ENCODE measurements at regions not wholly inside any gene's neighbourhood (a gene's known extent, or its start where the extent isn't known, plus 50 kb on each side); places are given as distances from the start of the nearest gene placed in this dataset.

GRCh38 chr22:48736593-48737460, 1090.8 kb downstream of the BRD1 start:
- H3K4me2 ChIP-seq (ENCODE audit: low read depth, low read length) = no peak overlapping the region
- DNase-seq (ENCODE audit: low spot score) = no peak
- H4K20me1 ChIP-seq (ENCODE audit: insufficient read depth, low read length) = peaks cover 9% of the 10 kb centered on the region; the same call in 1 of the 2 replicates
- no peak overlapping the region for H3K4me3 ChIP-seq (replicated peaks in 1 of 3; ENCODE audit: insufficient read depth in 1 of 3, low read depth in 2 of 3, low read length in 3 of 3)
- no peaks in the 10 kb centered on the region for H3K9me3 ChIP-seq (ENCODE audit: low read length)
- peaks cover 11% of the 10 kb centered on the region for H3K4me1 ChIP-seq (ENCODE audit: insufficient read depth, low read length)
- FAIRE-seq = no peak
- intact Hi-C loops (cut with micrococcal nuclease; ENCODE audit: unreplicated experiment) = no loop called here
- no TSS peak for BruUV-seq (replicated peaks)
- TF ChIP-seq RBM22 (optimal IDR thresholded peaks at IDR 0.05; ENCODE audit: low read length) = peak; percentile 38
- TF ChIP-seq HNF4A (CRISPR knock-in tag; IDR thresholded peaks at IDR 0.05) = peak; percentile 23; the same call in 1 of the 2 replicates
- no peak for TF ChIP-seq THRA (CRISPR knock-in tag; IDR thresholded peaks at IDR 0.05; ENCODE audit: borderline replicate concordance)
- CTCF ChIA-PET (ENCODE audit: low intra/inter-chr PET ratio, low total read pairs) = no interaction called here
- POLR2A ChIA-PET = no interaction called here
- H3K27me3 ChIP-seq (ENCODE audit: control insufficient read depth in 1 of 2, insufficient read depth in 2 of 2, low read length in 2 of 2) = no peaks in the 10 kb centered on the region
- peaks cover 6 to 44% of the 10 kb centered on the region in 2 experiments; a peak in 4 of 5 replicates for H3K36me3 ChIP-seq (replicated peaks in 1 of 2; ENCODE audit: control insufficient read depth in 1 of 2, insufficient read depth in 2 of 2, low read length in 2 of 2)
- no peak for ATAC-seq
- H3K27ac ChIP-seq (ENCODE audit: extremely low read length, insufficient read depth, low read length) = no peak overlapping the region
- 88% methylated on average over 21 of the region's 29 CpGs for WGBS (ENCODE audit: low lambda C conversion rate)
- in situ Hi-C loops (cut with HindIII; ENCODE audit: extremely low pct_ligation_motif_present, low pct_unique_long_range_greater_than_20kb) = no loop called here
- no peak overlapping the region for H3K9ac ChIP-seq (ENCODE audit: insufficient read depth, low read depth, low read length)
- H2AFZ ChIP-seq (ENCODE audit: low read length) = no peak overlapping the region
- H3K79me2 ChIP-seq (ENCODE audit: insufficient read depth, low read length) = no peaks in the 10 kb centered on the region

GRCh38 chr22:48734961-48735360, 1092.7 kb downstream of the BRD1 start:
- CTCF ChIA-PET (ENCODE audit: low intra/inter-chr PET ratio, low total read pairs) = no interaction called here

More at GRCh38 chr22:48734961-48735360, 1092.7 kb downstream of the BRD1 start:
- POLR2A ChIA-PET = no interaction called here
- no peaks in the 10 kb centered on the region for H3K79me2 ChIP-seq (ENCODE audit: insufficient read depth, low read length)
- in situ Hi-C loops (cut with HindIII; ENCODE audit: extremely low pct_ligation_motif_present, low pct_unique_long_range_greater_than_20kb) (no loop called here), intact Hi-C loops (cut with micrococcal nuclease; ENCODE audit: unreplicated experiment) (loop anchor here (2.0 kb wide), 1 partner anchor 30 kb away; no protein-coding TSS in a partner anchor)
- peaks cover 7% of the 10 kb centered on the region; the same call in 1 of the 2 replicates for H4K20me1 ChIP-seq (ENCODE audit: insufficient read depth, low read length)
- FAIRE-seq (no peak), ATAC-seq (no peak), DNase-seq (ENCODE audit: low spot score) (no peak)
- no peak overlapping the region for H3K9ac ChIP-seq (ENCODE audit: insufficient read depth, low read depth, low read length)
- peaks cover 11% of the 10 kb centered on the region for H3K4me1 ChIP-seq (ENCODE audit: insufficient read depth, low read length)
- no TSS peak for BruUV-seq (replicated peaks)
- H3K36me3 ChIP-seq (replicated peaks in 1 of 2; ENCODE audit: control insufficient read depth in 1 of 2, insufficient read depth in 2 of 2, low read length in 2 of 2) = peaks cover 4 to 40% of the 10 kb centered on the region in 2 experiments; a peak in 4 of 5 replicates
- no peaks in the 10 kb centered on the region for H3K27me3 ChIP-seq (ENCODE audit: control insufficient read depth in 1 of 2, insufficient read depth in 2 of 2, low read length in 2 of 2)
- H2AFZ ChIP-seq (ENCODE audit: low read length) = no peak overlapping the region
- no peak overlapping the region for H3K4me2 ChIP-seq (ENCODE audit: low read depth, low read length)
- no peak overlapping the region for H3K4me3 ChIP-seq (replicated peaks in 1 of 3; ENCODE audit: insufficient read depth in 1 of 3, low read depth in 2 of 3, low read length in 3 of 3)
- H3K27ac ChIP-seq (ENCODE audit: extremely low read length, insufficient read depth, low read length) = no peak overlapping the region
- TF ChIP-seq ZNF430 (CRISPR knock-in tag; IDR thresholded peaks at IDR 0.05) (no peak), RFXAP (CRISPR knock-in tag; IDR thresholded peaks at IDR 0.05; ENCODE audit: borderline replicate concordance) (no peak), ZNF33B (CRISPR knock-in tag; IDR thresholded peaks at IDR 0.05) (no peak), ZNF10 (CRISPR knock-in tag; IDR thresholded peaks at IDR 0.05; ENCODE audit: borderline replicate concordance, low read depth) (no peak), AGO2 (optimal IDR thresholded peaks at IDR 0.05; ENCODE audit: low read depth, low read length) (no peak), SIN3B (IDR thresholded peaks at IDR 0.05; ENCODE audit: low read length) (no peak), ZNF496 (CRISPR knock-in tag; IDR thresholded peaks at IDR 0.05; ENCODE audit: insufficient replicate concordance) (no peak), RBFOX2 (IDR thresholded peaks at IDR 0.05; ENCODE audit: low read depth, low read length) (no peak)
- no peaks in the 10 kb centered on the region for H3K9me3 ChIP-seq (ENCODE audit: low read length)
- 93% methylated on average over 13 of the region's 16 CpGs for WGBS (ENCODE audit: low lambda C conversion rate)

All from HepG2 (cell line).